Peyer's patch (tissue), 4 donors: ENCODE measurements at regions not wholly inside any gene's neighbourhood (a gene's known extent, or its start where the extent isn't known, plus 50 kb on each side); places are given as distances from the start of the nearest gene placed in this dataset.

Source experiments
- DNase-seq, 3 donors: peaks; one replicate each; pipeline ENCODE4 v3.0.0-alpha.2; 2017 to 2019
- H3K27ac ChIP-seq, 4 donors: fragments of 200-600 bp; sonication (generic); one replicate each; pipeline ENCODE4 v1.5.1; 2016 to 2019
- H3K27me3 ChIP-seq, 2 donors: fragments of 200-600 bp; sonication (generic); one replicate each; pipeline ENCODE4 v1.5.1; 2019
- H3K36me3 ChIP-seq, 3 donors: fragments of 200-600 bp; sonication (generic); one replicate each; pipeline ENCODE4 v1.5.1; 2016 to 2019
- H3K4me1 ChIP-seq, 4 donors: fragments of 200-600 bp; sonication (generic); one replicate each; pipeline ENCODE4 v1.5.1; 2016 to 2019
- H3K4me3 ChIP-seq, 4 donors: fragments of 200-600 bp; sonication (generic); 1 replicate in 3 of 4; 2 replicates in 1 of 4; pipeline ENCODE4 v1.5.1; 2016 to 2019; ENCODE audit warnings: mild to moderate bottlenecking in 1 of 4
- H3K9me3 ChIP-seq, 4 donors: fragments of 200-600 bp; sonication (generic); one replicate each; pipeline ENCODE4 v1.5.1; 2016 to 2019; ENCODE audit warnings: mild to moderate bottlenecking in 1 of 4
- CTCF ChIP-seq, 6 experiments: fragments of 450-650 bp in 4 of 6; fragments of 200-600 bp in 2 of 6; sonication (generic) in 1 of 6; IDR thresholded peaks; one replicate each; pipeline ENCODE4 v1.5.1; 2017 to 2019; ENCODE audit warnings: antibody characterized with exemption in 6 of 6, mild to moderate bottlenecking in 3 of 6, moderate library complexity in 1 of 6
- POLR2A ChIP-seq, 2 donors: fragments of 450-650 bp; IDR thresholded peaks; one replicate each; pipeline ENCODE4 v1.5.1; 2017; ENCODE audit warnings: antibody characterized with exemption in 2 of 2, mild to moderate bottlenecking in 2 of 2, moderate library complexity in 2 of 2

GRCh38 chr1:14367451-14367850 is 231.0 kb upstream of the KAZN start:
- Histone ChIP-seq H3K27ac (no peak overlapping the region), H3K4me3 (no peak overlapping the region), H3K4me1 (no peaks in the 10 kb centered on the region), H3K27me3 (no peaks in the 10 kb centered on the region), H3K9me3 (no peaks in the 10 kb centered on the region), H3K36me3 (no peaks in the 10 kb centered on the region)
- TF ChIP-seq POLR2A (IDR thresholded peaks at IDR 0.05), result no peak
- TF ChIP-seq CTCF (IDR thresholded peaks at IDR 0.05), result no peak
- no peak for DNase-seq

- TF ChIP-seq POLR2A (IDR thresholded peaks at IDR 0.05), result no peak
- no peak for TF ChIP-seq CTCF (IDR thresholded peaks at IDR 0.05)
- H3K4me1 ChIP-seq, result no peaks in the 10 kb centered on the region
Measured at GRCh38 chr1:14369526-14370213, 228.8 kb upstream of the KAZN start.

GRCh38 chr1:14371771-14372497 is 226.6 kb upstream of the KAZN start:
- Histone ChIP-seq H3K4me3 (no peak overlapping the region), H3K9me3 (no peaks in the 10 kb centered on the region), H3K27ac (no peak overlapping the region), H3K36me3 (no peaks in the 10 kb centered on the region), H3K4me1 (no peaks in the 10 kb centered on the region), H3K27me3 (no peaks in the 10 kb centered on the region)
- DNase-seq, result no peak
- no peak for TF ChIP-seq POLR2A (IDR thresholded peaks at IDR 0.05)
- TF ChIP-seq CTCF (IDR thresholded peaks at IDR 0.05), result no peak

More at GRCh38 chr1:14369526-14370213, 228.8 kb upstream of the KAZN start:
- DNase-seq, result no peak
- Histone ChIP-seq H3K4me3 (no peak overlapping the region), H3K27ac (no peak overlapping the region), H3K27me3 (no peaks in the 10 kb centered on the region), H3K9me3 (no peaks in the 10 kb centered on the region), H3K36me3 (no peaks in the 10 kb centered on the region)

GRCh38 chr1:14372526-14372925 is 226.0 kb upstream of the KAZN start:
- no peak overlapping the region for H3K4me3 ChIP-seq
- H3K4me1 ChIP-seq, result no peaks in the 10 kb centered on the region
- H3K36me3 ChIP-seq, result no peaks in the 10 kb centered on the region

GRCh38 chr1:14373081-14373758 is 225.3 kb upstream of the KAZN start:
- TF ChIP-seq CTCF (IDR thresholded peaks at IDR 0.05), result no peak
- no peak for TF ChIP-seq POLR2A (IDR thresholded peaks at IDR 0.05)
- H3K4me1 ChIP-seq, result no peaks in the 10 kb centered on the region

More at GRCh38 chr1:14372526-14372925, 226.0 kb upstream of the KAZN start:
- no peak for DNase-seq
- no peaks in the 10 kb centered on the region for H3K9me3 ChIP-seq
- TF ChIP-seq POLR2A (IDR thresholded peaks at IDR 0.05) (no peak), CTCF (IDR thresholded peaks at IDR 0.05) (no peak)
- H3K27ac ChIP-seq, result no peak overlapping the region
- no peaks in the 10 kb centered on the region for H3K27me3 ChIP-seq

More at GRCh38 chr1:14373081-14373758, 225.3 kb upstream of the KAZN start:
- H3K36me3 ChIP-seq, result no peaks in the 10 kb centered on the region
- DNase-seq, result no peak
- no peaks in the 10 kb centered on the region for H3K9me3 ChIP-seq
- H3K4me3 ChIP-seq, result no peak overlapping the region
- H3K27ac ChIP-seq, result no peak overlapping the region
- no peaks in the 10 kb centered on the region for H3K27me3 ChIP-seq
